Panc1 (cell line): ENCODE measurements at regions not wholly inside any gene's neighbourhood (a gene's known extent, or its start where the extent isn't known, plus 50 kb on each side); places are given as distances from the start of the nearest gene placed in this dataset.

ENCODE experiments used
- ATAC-seq: fragments of 200-7000 bp; cut with Tn5 transposase; 2 replicates; pipeline ENCODE4 v1.9.1; 2020; ENCODE audit warnings: mild to moderate bottlenecking, moderate library complexity
- BruUV-seq: library from RNA; stranded (reverse); fragments of 400-500 nt; replicated peaks from 2 replicates; lab custom pipeline; 2021; lab: Mats Ljungman, UMichigan
- CTCF ChIA-PET: fragments of 300-600 bp; sonication (Branson Sonifier 250); formaldehyde crosslinking; loops from one replicate; lab custom pipeline; 2022; ENCODE audit warnings: antibody characterized with exemption; lab: Charles Lee
- POLR2A ChIA-PET: fragments of 300-600 bp; sonication (Branson Sonifier 250); formaldehyde crosslinking; loops from one replicate; lab custom pipeline; 2022; ENCODE audit warnings: antibody characterized with exemption; lab: Charles Lee
- DNase-seq: peaks from one replicate; pipeline ENCODE4 v3.0.0-alpha.2; 2010; ENCODE audit warnings: low read depth, low spot score
- H3K27ac ChIP-seq: 2 replicates; pipeline ENCODE4 v1.5.1; 2011; ENCODE audit warnings: mild to moderate bottlenecking, low read length, inconsistent platforms
- H3K27me3 ChIP-seq: fragments of 200-500 bp; sonication (Bioruptor generic); 2 replicates; pipeline ENCODE4 v1.6.0; 2014; ENCODE audit warnings: low read length, inconsistent platforms; ENCODE audit not compliant: control insufficient read depth, insufficient read depth
- H3K36me3 ChIP-seq: fragments of 200-500 bp; sonication (Bioruptor generic); 2 replicates; pipeline ENCODE4 v1.5.1; 2014; ENCODE audit warnings: inconsistent platforms, mild to moderate bottlenecking, low read length, moderate library complexity; ENCODE audit not compliant: control insufficient read depth, insufficient read depth
- H3K4me1 ChIP-seq: 2 replicates; pipeline ENCODE4 v1.5.1; 2011; ENCODE audit warnings: inconsistent platforms, mild to moderate bottlenecking, low read length, moderate library complexity; ENCODE audit not compliant: control insufficient read depth, insufficient read depth
- H3K4me3 ChIP-seq, 2 experiments: 2 replicates each; pipeline ENCODE4 v1.5.1; 2011 to 2012; ENCODE audit warnings: low read depth in 2 of 2, low read length in 2 of 2, mild to moderate bottlenecking in 2 of 2, inconsistent platforms in 1 of 2, moderate library complexity in 1 of 2
- H3K9me3 ChIP-seq: fragments of 200-500 bp; sonication (Bioruptor generic); 2 replicates; pipeline ENCODE4 v1.5.1; 2014; ENCODE audit warnings: low read depth, mild to moderate bottlenecking, inconsistent platforms, low read length, moderate library complexity; ENCODE audit not compliant: control insufficient read depth, insufficient read depth
- POLR2AphosphoS5 ChIP-seq: IDR thresholded peaks from 2 replicates; pipeline ENCODE4 v1.6.1; 2012; ENCODE audit warnings: mild to moderate bottlenecking, low read depth, low read length, moderate library complexity
- REST ChIP-seq, 2 experiments: IDR thresholded peaks; 2 replicates each; pipeline ENCODE4 v1.6.1; 2011 to 2012; ENCODE audit warnings: low read depth in 2 of 2, control low read depth in 1 of 2, low read length in 1 of 2, mild to moderate bottlenecking in 1 of 2, moderate library complexity in 1 of 2; ENCODE audit not compliant: insufficient read depth in 1 of 2
- SIN3A ChIP-seq: IDR thresholded peaks from 2 replicates; pipeline ENCODE4 v1.6.1; 2012; ENCODE audit warnings: low read depth, mild to moderate bottlenecking, low read length, moderate library complexity, borderline replicate concordance; ENCODE audit not compliant: insufficient read depth
- TCF7L2 ChIP-seq: IDR thresholded peaks from 2 replicates; pipeline ENCODE4 v1.6.1; 2011; ENCODE audit warnings: mild to moderate bottlenecking, low read depth, low read length, inconsistent platforms
- in situ Hi-C: cut with HindIII; loops from 2 replicates; pipeline ENCODE4 v1.10.0; 2016; ENCODE audit warnings: low sequenced_read_pairs, low pct_unique_long_range_greater_than_20kb
- intact Hi-C: fragments of 100-400 bp; cut with micrococcal nuclease; formaldehyde crosslinking; loops from one replicate; pipeline ENCODE4 v1.10.0; 2022; ENCODE audit not compliant: unreplicated experiment
- TF ChIP-seq, protein P1 (sequence below): fragments of 450-650 bp; IDR thresholded peaks from 2 replicates; pipeline ENCODE4 v1.5.1; 2017; ENCODE audit warnings: mild to moderate bottlenecking

DNA sequence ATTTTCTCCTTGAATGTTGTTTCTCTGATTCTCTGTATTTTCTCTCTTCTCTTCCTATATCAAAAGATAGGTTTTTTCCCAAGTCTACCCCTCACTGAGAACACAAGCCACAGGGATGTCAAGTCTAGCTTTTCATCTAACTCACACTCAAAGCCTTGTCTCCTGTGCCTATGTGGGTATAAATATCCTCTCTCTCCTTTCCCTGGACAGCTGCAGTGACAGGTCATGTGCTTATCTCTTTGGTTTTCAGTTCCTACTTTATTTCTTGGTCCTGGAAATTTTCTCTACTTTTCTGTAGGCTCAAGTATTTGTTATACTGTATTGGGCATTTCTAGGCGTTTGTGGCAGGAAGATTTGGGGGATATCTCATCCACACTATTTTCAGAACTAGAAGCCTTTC lies 182.4 kb upstream of the MVB12B start:
- in situ Hi-C loops (no loop called here), intact Hi-C loops (no loop called here)
- no peak overlapping the region for H3K27ac ChIP-seq
- DNase-seq = no peak
- H3K4me1 ChIP-seq = no peaks in the 10 kb centered on the region
- CTCF ChIA-PET = no interaction called here
- no peaks in the 10 kb centered on the region; the same call in 1 of the 2 replicates for H3K9me3 ChIP-seq
- TF ChIP-seq REST (IDR thresholded peaks at IDR 0.05; ENCODE audit: insufficient read depth in 1 of 2, low read depth in 2 of 2, low read length in 1 of 2) = no peak
- TF ChIP-seq POLR2AphosphoS5 = no peak
- TF ChIP-seq, protein P1, sequence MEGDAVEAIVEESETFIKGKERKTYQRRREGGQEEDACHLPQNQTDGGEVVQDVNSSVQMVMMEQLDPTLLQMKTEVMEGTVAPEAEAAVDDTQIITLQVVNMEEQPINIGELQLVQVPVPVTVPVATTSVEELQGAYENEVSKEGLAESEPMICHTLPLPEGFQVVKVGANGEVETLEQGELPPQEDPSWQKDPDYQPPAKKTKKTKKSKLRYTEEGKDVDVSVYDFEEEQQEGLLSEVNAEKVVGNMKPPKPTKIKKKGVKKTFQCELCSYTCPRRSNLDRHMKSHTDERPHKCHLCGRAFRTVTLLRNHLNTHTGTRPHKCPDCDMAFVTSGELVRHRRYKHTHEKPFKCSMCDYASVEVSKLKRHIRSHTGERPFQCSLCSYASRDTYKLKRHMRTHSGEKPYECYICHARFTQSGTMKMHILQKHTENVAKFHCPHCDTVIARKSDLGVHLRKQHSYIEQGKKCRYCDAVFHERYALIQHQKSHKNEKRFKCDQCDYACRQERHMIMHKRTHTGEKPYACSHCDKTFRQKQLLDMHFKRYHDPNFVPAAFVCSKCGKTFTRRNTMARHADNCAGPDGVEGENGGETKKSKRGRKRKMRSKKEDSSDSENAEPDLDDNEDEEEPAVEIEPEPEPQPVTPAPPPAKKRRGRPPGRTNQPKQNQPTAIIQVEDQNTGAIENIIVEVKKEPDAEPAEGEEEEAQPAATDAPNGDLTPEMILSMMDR = no peak
- no peak for TF ChIP-seq TCF7L2
- TF ChIP-seq SIN3A = no peak
- no peak for ATAC-seq
- no peaks in the 10 kb centered on the region for H3K36me3 ChIP-seq
- POLR2A ChIA-PET = no interaction called here
- no TSS peak for BruUV-seq
- H3K4me3 ChIP-seq = no peak overlapping the region
- H3K27me3 ChIP-seq = no peaks in the 10 kb centered on the region

GRCh38 chr9:126144603-126145456 lies 181.8 kb upstream of the MVB12B start:
- ATAC-seq = no peak
- Histone ChIP-seq H3K27ac (no peak overlapping the region), H3K4me3 (no peak overlapping the region), H3K4me1 (no peaks in the 10 kb centered on the region), H3K27me3 (no peaks in the 10 kb centered on the region), H3K9me3 (no peaks in the 10 kb centered on the region; the same call in 1 of the 2 replicates), H3K36me3 (no peaks in the 10 kb centered on the region)
- TF ChIP-seq TCF7L2 (no peak), SIN3A (no peak), REST (IDR thresholded peaks at IDR 0.05; ENCODE audit: insufficient read depth in 1 of 2, low read depth in 2 of 2, low read length in 1 of 2) (no peak), POLR2AphosphoS5 (no peak)
- TF ChIP-seq, protein P1 = no peak
- CTCF ChIA-PET = no interaction called here
- BruUV-seq = no TSS peak
- in situ Hi-C loops = no loop called here
- no peak for DNase-seq
- POLR2A ChIA-PET = no interaction called here
- intact Hi-C loops = no loop called here
